ENCODE measurements at regions not wholly inside any gene's neighbourhood (a gene's known extent, or its start where the extent isn't known, plus 50 kb on each side); places are given as distances from the start of the nearest gene placed in this dataset.

DNA sequence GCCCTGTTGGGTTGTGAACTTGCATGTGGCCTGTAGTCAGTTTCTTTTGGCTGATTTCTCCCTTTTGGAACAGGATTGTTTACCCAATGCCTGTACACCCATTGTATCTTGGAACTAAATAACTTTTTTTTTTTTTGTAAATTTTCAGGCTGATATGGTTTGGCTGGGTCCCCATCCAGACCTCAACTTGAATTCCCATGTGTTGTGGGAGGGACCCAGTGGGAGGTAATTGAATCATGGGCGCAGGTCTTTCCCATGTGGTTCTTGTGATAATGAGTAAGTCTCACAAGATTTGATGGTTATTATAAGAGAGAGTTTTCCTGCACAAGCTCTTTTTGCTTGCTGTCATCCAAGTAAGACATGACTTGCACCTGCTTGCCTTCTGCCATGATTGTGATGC lies 253.8 kb upstream of the GBE1 start:
- TF ChIP-seq CTCF (conservative IDR thresholded peaks at IDR 0.05; ENCODE audit: low read depth in 2 of 2), result no peak
- TF ChIP-seq EZH2 (IDR thresholded peaks at IDR 0.05; ENCODE audit: low read depth, unreplicated experiment), result no peak
- TF ChIP-seq POLR2AphosphoS5 (IDR thresholded peaks at IDR 0.05; ENCODE audit: low read depth), result no peak
- TF ChIP-seq EZH2phosphoT487 (IDR thresholded peaks at IDR 0.05; ENCODE audit: unreplicated experiment), result no peak
- TF ChIP-seq, protein P1, sequence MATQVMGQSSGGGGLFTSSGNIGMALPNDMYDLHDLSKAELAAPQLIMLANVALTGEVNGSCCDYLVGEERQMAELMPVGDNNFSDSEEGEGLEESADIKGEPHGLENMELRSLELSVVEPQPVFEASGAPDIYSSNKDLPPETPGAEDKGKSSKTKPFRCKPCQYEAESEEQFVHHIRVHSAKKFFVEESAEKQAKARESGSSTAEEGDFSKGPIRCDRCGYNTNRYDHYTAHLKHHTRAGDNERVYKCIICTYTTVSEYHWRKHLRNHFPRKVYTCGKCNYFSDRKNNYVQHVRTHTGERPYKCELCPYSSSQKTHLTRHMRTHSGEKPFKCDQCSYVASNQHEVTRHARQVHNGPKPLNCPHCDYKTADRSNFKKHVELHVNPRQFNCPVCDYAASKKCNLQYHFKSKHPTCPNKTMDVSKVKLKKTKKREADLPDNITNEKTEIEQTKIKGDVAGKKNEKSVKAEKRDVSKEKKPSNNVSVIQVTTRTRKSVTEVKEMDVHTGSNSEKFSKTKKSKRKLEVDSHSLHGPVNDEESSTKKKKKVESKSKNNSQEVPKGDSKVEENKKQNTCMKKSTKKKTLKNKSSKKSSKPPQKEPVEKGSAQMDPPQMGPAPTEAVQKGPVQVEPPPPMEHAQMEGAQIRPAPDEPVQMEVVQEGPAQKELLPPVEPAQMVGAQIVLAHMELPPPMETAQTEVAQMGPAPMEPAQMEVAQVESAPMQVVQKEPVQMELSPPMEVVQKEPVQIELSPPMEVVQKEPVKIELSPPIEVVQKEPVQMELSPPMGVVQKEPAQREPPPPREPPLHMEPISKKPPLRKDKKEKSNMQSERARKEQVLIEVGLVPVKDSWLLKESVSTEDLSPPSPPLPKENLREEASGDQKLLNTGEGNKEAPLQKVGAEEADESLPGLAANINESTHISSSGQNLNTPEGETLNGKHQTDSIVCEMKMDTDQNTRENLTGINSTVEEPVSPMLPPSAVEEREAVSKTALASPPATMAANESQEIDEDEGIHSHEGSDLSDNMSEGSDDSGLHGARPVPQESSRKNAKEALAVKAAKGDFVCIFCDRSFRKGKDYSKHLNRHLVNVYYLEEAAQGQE (IDR thresholded peaks at IDR 0.05; ENCODE audit: unreplicated experiment), result no peak
- TF ChIP-seq NANOG (IDR thresholded peaks at IDR 0.05; ENCODE audit: borderline replicate concordance), result no peak
- no peak for TF ChIP-seq JUNB (IDR thresholded peaks at IDR 0.05; ENCODE audit: unreplicated experiment)
- no peak for TF ChIP-seq CREB1 (CRISPR knock-in tag; IDR thresholded peaks at IDR 0.05; ENCODE audit: low read depth)
- no peak for TF ChIP-seq ZNF462 (CRISPR knock-in tag; IDR thresholded peaks at IDR 0.05)
- TF ChIP-seq, protein P2, sequence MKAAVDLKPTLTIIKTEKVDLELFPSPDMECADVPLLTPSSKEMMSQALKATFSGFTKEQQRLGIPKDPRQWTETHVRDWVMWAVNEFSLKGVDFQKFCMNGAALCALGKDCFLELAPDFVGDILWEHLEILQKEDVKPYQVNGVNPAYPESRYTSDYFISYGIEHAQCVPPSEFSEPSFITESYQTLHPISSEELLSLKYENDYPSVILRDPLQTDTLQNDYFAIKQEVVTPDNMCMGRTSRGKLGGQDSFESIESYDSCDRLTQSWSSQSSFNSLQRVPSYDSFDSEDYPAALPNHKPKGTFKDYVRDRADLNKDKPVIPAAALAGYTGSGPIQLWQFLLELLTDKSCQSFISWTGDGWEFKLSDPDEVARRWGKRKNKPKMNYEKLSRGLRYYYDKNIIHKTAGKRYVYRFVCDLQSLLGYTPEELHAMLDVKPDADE (IDR thresholded peaks at IDR 0.05), result no peak
- no peak for TF ChIP-seq STAT1 (IDR thresholded peaks at IDR 0.05; ENCODE audit: unreplicated experiment)
- TF ChIP-seq ZNF331 (CRISPR knock-in tag; IDR thresholded peaks at IDR 0.05; ENCODE audit: low read depth), result no peak
- no peak for TF ChIP-seq ZNF114 (CRISPR knock-in tag; IDR thresholded peaks at IDR 0.05)
